HFF-Myc (cell line): ENCODE measurements at regions not wholly inside any gene's neighbourhood (a gene's known extent, or its start where the extent isn't known, plus 50 kb on each side); places are given as distances from the start of the nearest gene placed in this dataset.

ENCODE experiments used
- DNase-seq: peaks from one replicate; pipeline ENCODE4 v3.0.0-alpha.2; 2011; ENCODE audit warnings: low read depth; ENCODE audit errors: extremely low read depth
- H3K4me3 ChIP-seq: replicated peaks from 2 replicates; pipeline ENCODE4 v1.5.1; 2011; ENCODE audit warnings: low read depth, mild to moderate bottlenecking, control low read depth, low read length
- CTCF ChIP-seq: IDR thresholded peaks from 2 replicates; pipeline ENCODE4 v1.5.1; 2012; ENCODE audit warnings: mild to moderate bottlenecking, low read depth, low read length, control low read depth; ENCODE audit errors: missing control alignments

GRCh38 chr14:44639781-44640385 is 132.8 kb upstream of the FSCB start:
- no peak overlapping the region for H3K4me3 ChIP-seq

GRCh38 chr14:44634692-44635091 is 127.6 kb upstream of the FSCB start:
- no peak for DNase-seq
- no peak for TF ChIP-seq CTCF
- no peak overlapping the region for H3K4me3 ChIP-seq

More at GRCh38 chr14:44639781-44640385, 132.8 kb upstream of the FSCB start:
- no peak for DNase-seq
- no peak for TF ChIP-seq CTCF

- TF ChIP-seq CTCF, result no peak
- no peak overlapping the region for H3K4me3 ChIP-seq
- no peak for DNase-seq
Measured at GRCh38 chr14:44626423-44626822, 119.3 kb upstream of the FSCB start.

GRCh38 chr14:44625098-44625497 is 118.0 kb upstream of the FSCB start:
- DNase-seq, result no peak
- no peak for TF ChIP-seq CTCF
- no peak overlapping the region for H3K4me3 ChIP-seq

- TF ChIP-seq CTCF, result no peak
- no peak overlapping the region for H3K4me3 ChIP-seq
- DNase-seq, result no peak
Measured at GRCh38 chr14:44620121-44621019, 113.3 kb upstream of the FSCB start.

GRCh38 chr14:44616204-44616603 is 109.1 kb upstream of the FSCB start:
- no peak for TF ChIP-seq CTCF
- no peak overlapping the region for H3K4me3 ChIP-seq
- DNase-seq, result no peak
